ENCODE measurements at regions not wholly inside any gene's neighbourhood (a gene's known extent, or its start where the extent isn't known, plus 50 kb on each side); places are given as distances from the start of the nearest gene placed in this dataset.

DNA sequence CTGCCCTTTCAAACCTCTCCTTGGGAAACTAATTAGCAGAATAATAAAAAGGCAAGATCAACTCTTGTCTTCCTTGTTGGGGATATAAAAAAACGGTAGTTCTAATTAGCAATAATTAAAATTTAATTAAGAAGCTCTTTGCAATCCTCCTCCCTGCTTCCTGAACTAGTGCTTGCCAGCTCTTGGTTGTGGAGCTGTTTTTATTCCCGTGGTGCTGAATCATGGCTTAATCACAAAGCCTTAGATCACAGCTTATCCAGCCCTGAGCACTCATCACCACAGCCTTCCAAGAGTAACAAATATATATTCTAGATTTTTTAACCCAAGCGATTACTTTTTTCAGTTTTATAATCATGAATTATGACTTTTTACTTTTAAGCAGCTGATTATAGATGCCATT lies 63.2 kb upstream of the INSM2 start:
- Mint-ChIP-seq H3K4me1 (ENCODE audit: low read depth) (no peaks in the 10 kb centered on the region), H3K9me3 (no peaks in the 10 kb centered on the region), H3K27ac (no peak overlapping the region), H3K36me3 (ENCODE audit: low read depth) (no peaks in the 10 kb centered on the region), H3K4me3 (no peak overlapping the region), H3K27me3 (peaks cover 56% of the 10 kb centered on the region)
- Histone ChIP-seq H3K4me1 (ENCODE audit: insufficient read depth, low read length) (no peaks in the 10 kb centered on the region), H3K4me3 (ENCODE audit: low read length) (no peak overlapping the region), H3K36me3 (ENCODE audit: insufficient read depth, low read length) (no peaks in the 10 kb centered on the region), H3K9me3 (ENCODE audit: control insufficient read depth in 1 of 2, insufficient read depth in 1 of 2, low read length in 2 of 2) (no peaks in the 10 kb centered on the region), H3K27ac (ENCODE audit: low read depth in 1 of 2, low read length in 2 of 2) (no peak overlapping the region), H3K27me3 (ENCODE audit: control insufficient read depth in 1 of 2, insufficient read depth in 2 of 2, low read length in 2 of 2) (peaks cover 4 to 16% of the 10 kb centered on the region in 2 experiments)
- no peak for DNase-seq
- TF ChIP-seq, protein P1, sequence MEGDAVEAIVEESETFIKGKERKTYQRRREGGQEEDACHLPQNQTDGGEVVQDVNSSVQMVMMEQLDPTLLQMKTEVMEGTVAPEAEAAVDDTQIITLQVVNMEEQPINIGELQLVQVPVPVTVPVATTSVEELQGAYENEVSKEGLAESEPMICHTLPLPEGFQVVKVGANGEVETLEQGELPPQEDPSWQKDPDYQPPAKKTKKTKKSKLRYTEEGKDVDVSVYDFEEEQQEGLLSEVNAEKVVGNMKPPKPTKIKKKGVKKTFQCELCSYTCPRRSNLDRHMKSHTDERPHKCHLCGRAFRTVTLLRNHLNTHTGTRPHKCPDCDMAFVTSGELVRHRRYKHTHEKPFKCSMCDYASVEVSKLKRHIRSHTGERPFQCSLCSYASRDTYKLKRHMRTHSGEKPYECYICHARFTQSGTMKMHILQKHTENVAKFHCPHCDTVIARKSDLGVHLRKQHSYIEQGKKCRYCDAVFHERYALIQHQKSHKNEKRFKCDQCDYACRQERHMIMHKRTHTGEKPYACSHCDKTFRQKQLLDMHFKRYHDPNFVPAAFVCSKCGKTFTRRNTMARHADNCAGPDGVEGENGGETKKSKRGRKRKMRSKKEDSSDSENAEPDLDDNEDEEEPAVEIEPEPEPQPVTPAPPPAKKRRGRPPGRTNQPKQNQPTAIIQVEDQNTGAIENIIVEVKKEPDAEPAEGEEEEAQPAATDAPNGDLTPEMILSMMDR (IDR thresholded peaks at IDR 0.05), result no peak
- ATAC-seq (ENCODE audit: poor library complexity), result no peak
- intact Hi-C loops (cut with DNase I, micrococcal nuclease), result no loop called here
- POLR2A ChIA-PET, result no interaction called here
- CTCF ChIA-PET, result no interaction called here

- H3K36me3 ChIP-seq (ENCODE audit: insufficient read depth, low read length), result no peaks in the 10 kb centered on the region
- H3K4me1 ChIP-seq (ENCODE audit: insufficient read depth, low read length), result no peaks in the 10 kb centered on the region
- DNase-seq, result no peak
- no peaks in the 10 kb centered on the region for H3K4me1 Mint-ChIP-seq (ENCODE audit: low read depth)
- no peak overlapping the region for H3K4me3 Mint-ChIP-seq
- H3K4me3 ChIP-seq (ENCODE audit: low read length), result no peak overlapping the region
- H3K27ac Mint-ChIP-seq, result no peak overlapping the region
- H3K9me3 Mint-ChIP-seq, result no peaks in the 10 kb centered on the region
- POLR2A ChIA-PET, result no interaction called here
- ATAC-seq (ENCODE audit: poor library complexity), result no peak
- TF ChIP-seq, protein P1 (IDR thresholded peaks at IDR 0.05), result no peak
- H3K27me3 Mint-ChIP-seq, result peaks cover 54% of the 10 kb centered on the region
- CTCF ChIA-PET, result no interaction called here
- intact Hi-C loops (cut with DNase I, micrococcal nuclease), result no loop called here
- H3K36me3 Mint-ChIP-seq (ENCODE audit: low read depth), result no peaks in the 10 kb centered on the region
- no peak overlapping the region for H3K27ac ChIP-seq (ENCODE audit: low read depth in 1 of 2, low read length in 2 of 2)
- no peaks in the 10 kb centered on the region for H3K9me3 ChIP-seq (ENCODE audit: control insufficient read depth in 1 of 2, insufficient read depth in 1 of 2, low read length in 2 of 2)
- H3K27me3 ChIP-seq (ENCODE audit: control insufficient read depth in 1 of 2, insufficient read depth in 2 of 2, low read length in 2 of 2), result peaks cover 4 to 14% of the 10 kb centered on the region in 2 experiments
Observed at GRCh38 chr14:35471803-35472202, 62.2 kb upstream of the INSM2 start.

- H3K27ac ChIP-seq (ENCODE audit: low read depth in 1 of 2, low read length in 2 of 2), result no peak overlapping the region
- intact Hi-C loops (cut with DNase I, micrococcal nuclease), result no loop called here
- peaks cover 0 to 10% of the 10 kb centered on the region in 2 experiments for H3K27me3 ChIP-seq (ENCODE audit: control insufficient read depth in 1 of 2, insufficient read depth in 2 of 2, low read length in 2 of 2)
- peaks cover 52% of the 10 kb centered on the region for H3K27me3 Mint-ChIP-seq
- ATAC-seq (ENCODE audit: poor library complexity) (no peak), DNase-seq (no peak)
- POLR2A ChIA-PET, result no interaction called here
- H3K4me1 Mint-ChIP-seq (ENCODE audit: low read depth), result no peaks in the 10 kb centered on the region
- H3K4me3 ChIP-seq (ENCODE audit: low read length), result no peak overlapping the region
- no peaks in the 10 kb centered on the region for H3K9me3 ChIP-seq (ENCODE audit: control insufficient read depth in 1 of 2, insufficient read depth in 1 of 2, low read length in 2 of 2)
- no peaks in the 10 kb centered on the region for H3K4me1 ChIP-seq (ENCODE audit: insufficient read depth, low read length)
- H3K9me3 Mint-ChIP-seq, result no peaks in the 10 kb centered on the region
- TF ChIP-seq, protein P1 (IDR thresholded peaks at IDR 0.05), result no peak
- no peaks in the 10 kb centered on the region for H3K36me3 Mint-ChIP-seq (ENCODE audit: low read depth)
- H3K4me3 Mint-ChIP-seq, result no peak overlapping the region
- H3K27ac Mint-ChIP-seq, result no peak overlapping the region
- no peaks in the 10 kb centered on the region for H3K36me3 ChIP-seq (ENCODE audit: insufficient read depth, low read length)
- CTCF ChIA-PET, result no interaction called here
Observed at GRCh38 chr14:35474323-35474722, 59.6 kb upstream of the INSM2 start.
